Esophagus squamous epithelium (tissue), 5 donors: ENCODE measurements at regions not wholly inside any gene's neighbourhood (a gene's known extent, or its start where the extent isn't known, plus 50 kb on each side); places are given as distances from the start of the nearest gene placed in this dataset.
"Not testable (repeated sequence)": the region's sequence is repeated elsewhere in the genome, so short reads cannot be mapped to it uniquely, and the experiment has no call there.

Source experiments
- DNase-seq: peaks from one replicate; lab custom pipeline; 2025; lab: John Stamatoyannopoulos, UW
- H3K27ac ChIP-seq, 4 donors: fragments of 200-600 bp; sonication (generic); one replicate each; pipeline ENCODE4 v1.5.1; 2016 to 2019; ENCODE audit warnings: mild to moderate bottlenecking in 1 of 4
- H3K27me3 ChIP-seq, 4 donors: fragments of 200-600 bp; sonication (generic); 1 replicate in 3 of 4; 2 replicates in 1 of 4; pipeline versions ENCODE4 v1.5.1 to v1.6.0; 2017 to 2021; ENCODE audit warnings: antibody characterized with exemption in 1 of 4
- H3K36me3 ChIP-seq, 3 donors: fragments of 200-600 bp; sonication (generic); one replicate each; pipeline ENCODE4 v1.5.1; 2016 to 2019
- H3K4me1 ChIP-seq, 3 donors: fragments of 200-600 bp; sonication (generic); one replicate each; pipeline ENCODE4 v1.5.1; 2017 to 2019
- H3K4me3 ChIP-seq, 4 donors: fragments of 200-600 bp; sonication (generic); 1 replicate in 3 of 4; 2 replicates in 1 of 4; pipeline ENCODE4 v1.5.1; 2016 to 2019; ENCODE audit warnings: mild to moderate bottlenecking in 2 of 4, moderate library complexity in 1 of 4
- H3K9me3 ChIP-seq, 3 donors: fragments of 200-600 bp; sonication (generic); one replicate each; pipeline ENCODE4 v1.5.1; 2016 to 2019
- POLR2A ChIP-seq, 4 donors: fragments of 450-650 bp; IDR thresholded peaks; one replicate each; pipeline ENCODE4 v1.6.1; 2017; ENCODE audit warnings: antibody characterized with exemption in 4 of 4, mild to moderate bottlenecking in 4 of 4, moderate library complexity in 3 of 4
- WGBS, 2 donors: methylation state at CpG; one replicate each; pipeline ENCODE4 v1.1.5; 2018; 5-methylcytosine and 5-hydroxymethylcytosine counted together
- intact Hi-C: fragments of 100-400 bp; cut with DNase I; formaldehyde crosslinking; loops from one replicate; pipeline ENCODE4 v1.15.0; 2022
- TF ChIP-seq, protein P1 (sequence below), 6 experiments: fragments of 450-650 bp in 4 of 6; fragments of 200-600 bp in 2 of 6; sonication (generic) in 2 of 6; IDR thresholded peaks; one replicate each; pipeline ENCODE4 v1.5.1; 2016 to 2019; ENCODE audit warnings: antibody characterized with exemption in 6 of 6, mild to moderate bottlenecking in 4 of 6, moderate library complexity in 4 of 6
- donor health status: DM: yes; HTN: yes; CAD: no.

DNA sequence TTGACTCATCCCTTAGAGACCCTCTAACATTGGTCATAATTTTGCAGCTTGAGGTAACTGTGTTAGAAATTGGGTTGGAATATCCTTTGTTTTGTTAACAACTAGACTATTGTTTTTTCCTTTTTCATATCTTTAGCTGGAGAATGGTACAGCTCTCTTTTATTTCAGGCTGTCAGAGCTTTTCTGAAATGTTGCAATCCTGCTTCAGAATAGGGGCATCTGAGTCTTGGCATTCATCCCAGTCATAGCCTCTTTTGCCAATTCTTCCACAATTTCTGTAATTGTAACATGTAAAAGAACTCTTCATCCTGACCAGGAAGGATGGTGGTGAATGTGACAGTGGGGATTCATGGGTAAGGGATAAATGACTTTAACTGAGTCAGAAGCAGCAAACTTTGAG lies 128.7 kb downstream of the FHIP1A start:
- Histone ChIP-seq H3K4me3 (no peak overlapping the region), H3K36me3 (no peaks in the 10 kb centered on the region), H3K9me3 (no peaks in the 10 kb centered on the region), H3K4me1 (peaks cover 0 to 28% (median 0%) of the 10 kb centered on the region in 3 donors), H3K27ac (no peak overlapping the region), H3K27me3 (no peaks in the 10 kb centered on the region)
- DNase-seq, result no peak
- intact Hi-C loops, result no loop called here
- no peak for TF ChIP-seq POLR2A (IDR thresholded peaks at IDR 0.05)
- TF ChIP-seq, protein P1, sequence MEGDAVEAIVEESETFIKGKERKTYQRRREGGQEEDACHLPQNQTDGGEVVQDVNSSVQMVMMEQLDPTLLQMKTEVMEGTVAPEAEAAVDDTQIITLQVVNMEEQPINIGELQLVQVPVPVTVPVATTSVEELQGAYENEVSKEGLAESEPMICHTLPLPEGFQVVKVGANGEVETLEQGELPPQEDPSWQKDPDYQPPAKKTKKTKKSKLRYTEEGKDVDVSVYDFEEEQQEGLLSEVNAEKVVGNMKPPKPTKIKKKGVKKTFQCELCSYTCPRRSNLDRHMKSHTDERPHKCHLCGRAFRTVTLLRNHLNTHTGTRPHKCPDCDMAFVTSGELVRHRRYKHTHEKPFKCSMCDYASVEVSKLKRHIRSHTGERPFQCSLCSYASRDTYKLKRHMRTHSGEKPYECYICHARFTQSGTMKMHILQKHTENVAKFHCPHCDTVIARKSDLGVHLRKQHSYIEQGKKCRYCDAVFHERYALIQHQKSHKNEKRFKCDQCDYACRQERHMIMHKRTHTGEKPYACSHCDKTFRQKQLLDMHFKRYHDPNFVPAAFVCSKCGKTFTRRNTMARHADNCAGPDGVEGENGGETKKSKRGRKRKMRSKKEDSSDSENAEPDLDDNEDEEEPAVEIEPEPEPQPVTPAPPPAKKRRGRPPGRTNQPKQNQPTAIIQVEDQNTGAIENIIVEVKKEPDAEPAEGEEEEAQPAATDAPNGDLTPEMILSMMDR (IDR thresholded peaks at IDR 0.05), result no peak

DNA sequence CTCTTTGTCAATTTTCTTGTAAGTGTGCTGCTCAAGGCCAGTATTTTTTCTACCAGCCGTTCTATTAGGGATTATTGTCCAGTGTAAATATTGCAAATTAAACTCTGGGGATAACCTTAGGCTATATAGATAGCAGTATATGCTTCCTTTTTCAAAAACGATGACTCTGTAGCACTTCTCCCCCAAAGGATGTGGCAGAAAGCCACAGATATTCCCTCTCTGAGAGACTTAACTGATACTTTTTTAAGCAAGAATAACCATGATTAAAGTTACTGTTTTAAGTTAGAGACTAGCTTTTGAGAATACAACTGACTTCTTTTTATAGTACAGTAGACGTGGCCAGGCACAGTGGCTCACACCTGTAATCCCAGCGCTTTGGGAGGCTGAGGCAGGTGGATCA lies 130.0 kb downstream of the FHIP1A start:
- no peak for DNase-seq
- intact Hi-C loops, result no loop called here
- Histone ChIP-seq H3K9me3 (no peaks in the 10 kb centered on the region), H3K4me1 (peaks cover 0 to 28% (median 0%) of the 10 kb centered on the region in 3 donors), H3K27ac (no peak overlapping the region), H3K27me3 (no peaks in the 10 kb centered on the region), H3K36me3 (no peaks in the 10 kb centered on the region), H3K4me3 (no peak overlapping the region)
- 58 to 66% methylated on average over 4 of the region's 4 CpGs for WGBS, 2 donors
- TF ChIP-seq, protein P1 (IDR thresholded peaks at IDR 0.05), result no peak
- TF ChIP-seq POLR2A (IDR thresholded peaks at IDR 0.05), result no peak

DNA sequence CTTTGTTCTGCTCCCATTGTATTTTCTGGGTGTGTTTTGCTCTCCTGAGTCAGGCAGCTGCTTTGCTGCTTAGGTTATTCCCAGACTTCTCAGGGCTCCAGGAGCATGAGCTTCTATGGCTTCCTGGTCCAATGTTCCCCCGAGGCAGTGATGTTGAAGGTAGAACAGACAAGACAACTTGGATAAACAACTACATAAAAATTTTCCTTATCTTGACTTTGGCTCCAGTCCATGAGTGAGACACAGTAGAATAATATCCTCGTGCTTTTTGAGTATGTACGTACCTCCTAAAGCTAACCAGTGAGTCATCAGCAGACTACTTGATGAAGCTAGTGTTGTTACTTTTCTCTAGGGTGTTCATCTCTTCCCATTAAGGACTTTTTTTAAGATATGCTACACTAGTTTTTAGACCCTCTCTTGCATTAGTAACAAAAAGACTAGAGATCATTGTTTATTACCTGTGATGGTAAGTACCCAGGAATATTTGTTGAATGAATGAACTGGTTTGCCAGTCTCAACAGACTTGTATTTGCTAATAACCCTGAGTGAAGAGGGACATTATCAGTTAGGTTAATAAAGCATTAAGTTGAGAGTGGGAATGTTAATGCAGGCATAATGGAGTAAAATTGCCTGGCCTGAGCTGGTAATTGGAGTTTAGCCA lies 131.9 kb downstream of the FHIP1A start:
- intact Hi-C loops, result no loop called here
- no peak for DNase-seq
- H3K27me3 ChIP-seq, result no peaks in the 10 kb centered on the region
- H3K27ac ChIP-seq, result peak overlapping the region; percentile 50 to 87 (median 85)
- no peak for TF ChIP-seq POLR2A (IDR thresholded peaks at IDR 0.05)
- TF ChIP-seq, protein P1 (IDR thresholded peaks at IDR 0.05), result no peak
- no peaks in the 10 kb centered on the region for H3K9me3 ChIP-seq
- no peaks in the 10 kb centered on the region for H3K36me3 ChIP-seq
- peaks cover 0 to 28% (median 0%) of the 10 kb centered on the region in 3 donors for H3K4me1 ChIP-seq
- H3K4me3 ChIP-seq, result peak overlapping the region in 1 of 4 donors; percentile 26
- 28 to 34% methylated on average over 3 of the region's 3 CpGs for WGBS, 2 donors

DNA sequence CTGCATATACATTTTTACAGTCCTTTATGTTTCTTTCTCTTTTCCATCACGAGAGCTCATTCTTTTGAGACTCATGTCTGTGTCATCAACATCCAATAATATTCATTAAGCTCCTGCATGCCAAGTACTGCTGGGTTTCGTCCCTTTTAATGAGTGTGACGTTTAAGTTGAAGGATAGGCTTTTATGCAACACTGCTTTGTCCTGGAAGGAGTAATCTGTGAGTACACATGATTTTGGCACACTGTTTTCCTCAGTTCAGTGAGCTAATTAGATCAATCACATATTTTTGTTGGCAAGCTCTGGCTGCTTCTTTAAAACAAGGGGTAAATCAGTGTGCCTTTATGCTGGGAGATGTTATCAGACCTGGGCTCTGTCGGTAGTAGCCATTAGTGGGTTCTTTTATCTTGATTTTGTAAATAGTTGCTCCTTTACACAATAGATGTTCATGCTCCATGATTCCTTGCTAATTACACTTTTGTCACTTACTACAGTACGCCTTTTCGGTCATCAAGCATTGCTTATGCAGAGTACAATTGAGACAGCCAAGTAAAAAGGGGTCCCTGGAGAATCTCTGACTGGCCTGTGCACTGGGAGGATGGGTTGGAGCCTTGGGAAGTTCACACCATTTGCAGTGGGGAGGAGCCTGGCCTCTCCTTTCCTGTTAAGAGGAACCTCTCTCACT lies 132.6 kb downstream of the FHIP1A start:
- Histone ChIP-seq H3K27me3 (no peaks in the 10 kb centered on the region), H3K27ac (peak overlapping the region; percentile 50 to 87 (median 85)), H3K9me3 (no peaks in the 10 kb centered on the region), H3K4me3 (peak overlapping the region in 1 of 4 donors; percentile 26), H3K36me3 (peaks cover 0 to 5% (median 0%) of the 10 kb centered on the region in 3 donors), H3K4me1 (peaks cover 0 to 28% (median 0%) of the 10 kb centered on the region in 3 donors)
- TF ChIP-seq POLR2A (IDR thresholded peaks at IDR 0.05), result no peak
- TF ChIP-seq, protein P1 (IDR thresholded peaks at IDR 0.05), result no peak
- no peak for DNase-seq
- WGBS, 2 donors, result 22 to 25% methylated on average over 6 of the region's 6 CpGs
- intact Hi-C loops, result no loop called here

DNA sequence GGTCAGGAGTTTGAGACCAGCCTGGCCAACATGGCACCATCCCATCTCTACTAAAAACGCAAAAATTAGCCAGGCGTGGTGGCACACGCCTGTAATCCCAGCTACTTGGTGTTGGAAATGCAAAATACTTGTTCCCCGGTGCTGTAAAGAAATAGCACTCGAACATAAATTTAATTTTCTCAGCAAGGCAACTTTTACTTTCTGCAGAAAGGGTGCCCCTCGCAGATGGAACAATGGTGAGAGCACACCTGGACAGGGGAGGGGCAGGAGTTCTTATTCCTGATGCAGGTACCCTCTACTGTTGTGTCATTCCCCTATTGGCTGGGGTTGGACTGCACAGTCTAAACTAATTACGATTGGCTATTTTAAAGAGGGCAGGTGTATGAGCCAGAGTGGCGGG lies 139.7 kb downstream of the FHIP1A start:
- WGBS, 2 donors, result 79 to 90% methylated on average over 8 of the region's 8 CpGs
- H3K27me3 ChIP-seq, result no peaks in the 10 kb centered on the region
- intact Hi-C loops, result no loop called here

DNA sequence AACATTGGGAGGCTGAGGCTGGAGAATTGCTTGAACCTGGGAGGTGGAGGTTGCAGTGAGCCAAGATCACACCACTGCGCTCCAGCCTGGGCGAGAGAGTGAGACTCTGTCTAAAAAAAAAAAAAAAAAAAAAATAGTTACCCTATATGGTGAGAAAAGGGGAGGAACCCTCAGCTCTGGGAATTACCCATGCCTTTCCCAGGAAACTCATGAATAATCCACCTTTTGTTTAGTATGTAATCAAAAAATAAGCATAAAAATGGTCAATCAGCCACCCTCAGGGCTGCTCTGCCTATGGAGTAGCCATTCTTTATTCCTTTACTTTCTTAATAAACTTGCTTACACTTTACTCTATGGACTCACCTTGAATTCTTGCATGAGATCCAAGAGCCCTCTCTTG lies 140.4 kb downstream of the FHIP1A start:
- Histone ChIP-seq H3K9me3 (peaks cover 0 to 29% (median 18%) of the 10 kb centered on the region in 3 donors), H3K36me3 (peaks cover 0 to 31% (median 0%) of the 10 kb centered on the region in 3 donors)
- H3K4me3 ChIP-seq, H3K4me1 ChIP-seq, DNase-seq, intact Hi-C loops, H3K27ac ChIP-seq, H3K27me3 ChIP-seq: not testable (repeated sequence)
- 96 to 100% methylated on average over 2 of the region's 2 CpGs for WGBS, 2 donors

More for the DNA sequence above, 139.7 kb downstream of the FHIP1A start:
- Histone ChIP-seq H3K36me3 (peaks cover 0 to 31% (median 0%) of the 10 kb centered on the region in 3 donors), H3K9me3 (peaks cover 0 to 29% (median 18%) of the 10 kb centered on the region in 3 donors), H3K4me1 (no peaks in the 10 kb centered on the region), H3K4me3 (no peak overlapping the region), H3K27ac (no peak overlapping the region)
- DNase-seq, result no peak
- TF ChIP-seq, protein P1 (IDR thresholded peaks at IDR 0.05), result no peak
- no peak for TF ChIP-seq POLR2A (IDR thresholded peaks at IDR 0.05)
